CD4-positive, alpha-beta T cell treated with Interleukin-21 for 1 hour (primary cell): ENCODE measurements at regions not wholly inside any gene's neighbourhood (a gene's known extent, or its start where the extent isn't known, plus 50 kb on each side); places are given as distances from the start of the nearest gene placed in this dataset.

ENCODE experiments used
- DNase-seq: peaks from one replicate; pipeline ENCODE4 v3.0.0-alpha.2; 2020

- DNase-seq, result no peak
Observed at GRCh38 chr4:106766519-106766918, 269.6 kb downstream of the DKK2 start.

GRCh38 chr4:106764774-106765173 is 271.3 kb downstream of the DKK2 start:
- DNase-seq, result no peak

- DNase-seq, result no peak
Observed at GRCh38 chr4:106762666-106763443, 273.3 kb downstream of the DKK2 start.

GRCh38 chr4:106753426-106753825 is 282.7 kb downstream of the DKK2 start:
- DNase-seq, result no peak

GRCh38 chr4:106746451-106746850 is 289.7 kb downstream of the DKK2 start:
- DNase-seq, result no peak

- no peak for DNase-seq
Observed at GRCh38 chr4:106738121-106738520, 298.0 kb downstream of the DKK2 start.

- no peak for DNase-seq
Observed at GRCh38 chr4:106718548-106718947, 317.6 kb downstream of the DKK2 start.

GRCh38 chr4:106717091-106717490 is 319.0 kb downstream of the DKK2 start:
- no peak for DNase-seq

- DNase-seq, result no peak
Observed at GRCh38 chr4:106715825-106716224, 320.3 kb downstream of the DKK2 start.

GRCh38 chr4:106708464-106708816 is 327.7 kb downstream of the DKK2 start:
- DNase-seq, result no peak

GRCh38 chr4:106707776-106708463 is 328.2 kb downstream of the DKK2 start:
- no peak for DNase-seq

GRCh38 chr4:106704253-106704870 is 331.8 kb downstream of the DKK2 start:
- DNase-seq, result no peak

- no peak for DNase-seq
Observed at GRCh38 chr4:106700321-106700720, 331.7 kb upstream of the GIMD1 start.

GRCh38 chr4:106698621-106699195 is 330.1 kb upstream of the GIMD1 start:
- DNase-seq, result no peak

GRCh38 chr4:106695501-106696262 is 327.1 kb upstream of the GIMD1 start:
- DNase-seq, result no peak

GRCh38 chr4:106694232-106694631 is 325.7 kb upstream of the GIMD1 start:
- no peak for DNase-seq

GRCh38 chr4:106691749-106692148 is 323.2 kb upstream of the GIMD1 start:
- DNase-seq, result no peak

GRCh38 chr4:106690487-106690886 is 321.9 kb upstream of the GIMD1 start:
- no peak for DNase-seq

GRCh38 chr4:106687026-106687425 is 318.4 kb upstream of the GIMD1 start:
- DNase-seq, result no peak

- DNase-seq, result no peak
Observed at GRCh38 chr4:106681381-106681921, 312.9 kb upstream of the GIMD1 start.

GRCh38 chr4:106679063-106679462 is 310.5 kb upstream of the GIMD1 start:
- DNase-seq, result no peak

- DNase-seq, result no peak
Observed at GRCh38 chr4:106677213-106677612, 308.6 kb upstream of the GIMD1 start.
